Superior temporal gyrus (tissue), 1 donor: ENCODE measurements at regions not wholly inside any gene's neighbourhood (a gene's known extent, or its start where the extent isn't known, plus 50 kb on each side); places are given as distances from the start of the nearest gene placed in this dataset.
"Not testable (repeated sequence)": the region's sequence is repeated elsewhere in the genome, so short reads cannot be mapped to it uniquely, and the experiment has no call there.

Experiments used
- DNase-seq: peaks from one replicate; pipeline ENCODE4 v3.0.0-alpha.2; 2016; ENCODE audit errors: extremely low spot score

GRCh38 chr2:123597988-123598387 lies 427.1 kb upstream of the CNTNAP5 start:
- DNase-seq: no peak

- no peak for DNase-seq
Measured at GRCh38 chr2:123606631-123607030, 418.5 kb upstream of the CNTNAP5 start.

DNA sequence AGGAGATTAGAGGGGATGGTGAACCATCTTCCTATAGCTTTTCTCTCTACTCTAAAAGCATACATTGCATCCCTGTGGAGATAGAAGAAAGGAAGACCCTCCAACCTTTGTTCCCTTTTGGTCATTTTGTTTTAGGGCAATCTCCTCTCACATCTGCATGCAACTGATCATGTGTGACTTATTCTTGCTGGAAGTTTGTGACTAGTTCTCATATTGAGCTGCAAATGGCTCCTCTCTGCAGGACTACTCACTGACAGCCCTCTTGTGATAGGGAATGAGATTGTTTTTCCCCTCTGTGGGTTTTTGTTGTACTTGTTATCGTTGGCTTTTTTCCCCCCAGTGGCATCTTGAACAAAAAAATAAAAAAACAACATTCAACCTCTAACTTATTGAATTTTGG lies 416.0 kb upstream of the CNTNAP5 start:
- DNase-seq: no peak

DNA sequence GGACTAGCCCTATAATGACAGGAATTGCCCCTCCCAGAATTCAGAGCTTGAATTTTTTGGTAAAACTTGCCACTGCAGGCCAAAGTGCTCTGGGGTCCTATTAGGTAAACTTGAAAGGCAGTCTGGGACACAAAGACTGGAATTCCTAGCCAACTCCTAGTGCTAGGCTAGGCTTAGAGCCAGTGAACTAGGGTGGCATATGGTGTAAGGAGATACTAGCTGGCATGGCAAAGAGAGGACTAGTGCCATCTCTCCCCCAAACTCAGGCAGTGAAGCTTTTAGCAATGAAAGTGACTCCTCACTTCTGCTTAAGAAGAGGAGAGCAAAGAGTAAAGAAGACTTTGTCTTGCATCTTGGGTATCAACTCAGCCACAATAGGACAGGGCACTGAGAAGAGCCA lies 410.5 kb upstream of the CNTNAP5 start:
- DNase-seq: no peak

DNA sequence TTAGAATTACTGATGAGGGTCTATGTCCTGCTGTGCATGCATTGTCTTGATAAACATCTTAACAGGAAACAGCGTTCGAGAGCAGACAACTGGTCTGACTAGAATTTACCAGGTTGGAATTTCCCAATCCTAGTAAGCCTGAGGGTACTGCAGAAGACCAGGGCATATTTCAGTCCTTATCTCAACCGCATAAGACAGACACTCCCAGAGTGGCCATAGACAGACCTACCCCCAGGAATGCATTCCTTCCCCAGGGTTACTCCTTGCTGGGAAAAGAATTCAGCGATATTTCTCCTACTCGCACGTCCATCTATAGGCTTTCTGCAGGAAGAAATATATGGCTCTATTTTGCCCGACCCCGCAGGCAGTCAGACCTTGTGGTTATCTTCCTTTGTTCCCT lies 406.4 kb upstream of the CNTNAP5 start:
- DNase-seq: not testable (repeated sequence)

GRCh38 chr2:123624816-123625215 lies 400.3 kb upstream of the CNTNAP5 start:
- no peak for DNase-seq

DNA sequence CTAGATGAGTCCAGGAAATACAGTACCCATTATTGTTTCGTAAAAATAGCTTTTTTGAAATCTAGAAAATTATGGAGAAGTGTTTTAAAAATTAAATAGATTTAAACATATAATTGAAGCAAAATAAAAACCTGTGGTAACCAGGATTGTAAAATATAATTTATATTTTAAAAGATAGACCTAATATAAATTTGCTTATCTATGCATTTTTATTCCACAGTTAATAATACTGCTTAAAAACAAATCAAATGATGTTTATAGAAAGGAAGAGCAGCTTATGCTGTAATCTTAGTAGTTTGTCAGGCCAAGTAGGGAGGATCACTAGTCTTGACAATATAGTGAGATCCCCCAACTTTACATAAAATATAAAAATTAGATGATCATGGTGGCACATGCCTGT lies 388.9 kb upstream of the CNTNAP5 start:
- DNase-seq: no peak

GRCh38 chr2:123640685-123641335 lies 384.3 kb upstream of the CNTNAP5 start:
- no peak for DNase-seq

- no peak for DNase-seq
Measured at GRCh38 chr2:123644053-123644452, 381.0 kb upstream of the CNTNAP5 start.

GRCh38 chr2:123648016-123648415 lies 377.1 kb upstream of the CNTNAP5 start:
- DNase-seq: no peak

- no peak for DNase-seq
Measured at GRCh38 chr2:123648956-123649355, 376.1 kb upstream of the CNTNAP5 start.

DNA sequence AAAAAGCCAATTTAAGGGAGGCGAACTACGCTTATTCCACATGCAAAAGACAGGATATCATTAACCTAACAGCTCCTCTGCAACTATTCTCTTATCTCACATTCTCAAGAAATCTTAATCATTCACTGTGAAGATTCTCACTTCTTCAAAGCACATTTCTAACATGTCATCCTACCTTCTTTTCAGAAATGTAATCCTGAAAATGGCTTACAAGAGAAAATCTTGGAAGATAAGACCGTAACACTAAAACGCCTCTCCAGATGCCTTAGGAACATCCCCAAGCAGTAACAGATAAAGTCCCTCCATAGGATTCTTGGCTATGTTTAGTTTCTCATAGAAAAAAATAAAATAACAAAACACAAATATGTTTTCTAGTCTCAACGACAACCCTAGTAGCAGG lies 373.9 kb upstream of the CNTNAP5 start:
- DNase-seq: no peak

DNA sequence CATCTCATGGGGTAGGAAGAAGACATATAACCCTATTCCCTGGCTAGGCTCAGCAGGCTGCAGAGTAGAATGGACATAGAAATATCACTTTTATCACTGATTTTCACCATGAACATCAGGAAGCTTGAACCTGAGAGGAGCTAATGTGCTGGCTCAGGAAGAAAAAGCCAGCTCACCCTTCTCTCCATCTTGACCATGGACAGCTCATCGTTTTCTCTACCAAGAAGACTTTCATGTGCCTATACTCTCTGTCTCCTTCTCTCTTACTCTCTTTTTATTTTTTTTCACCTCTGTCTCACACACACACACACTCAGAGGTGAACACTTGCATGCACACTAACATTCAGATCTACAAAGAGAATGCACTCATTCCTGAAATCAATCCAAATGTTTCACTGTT lies 372.8 kb upstream of the CNTNAP5 start:
- DNase-seq: no peak

DNA sequence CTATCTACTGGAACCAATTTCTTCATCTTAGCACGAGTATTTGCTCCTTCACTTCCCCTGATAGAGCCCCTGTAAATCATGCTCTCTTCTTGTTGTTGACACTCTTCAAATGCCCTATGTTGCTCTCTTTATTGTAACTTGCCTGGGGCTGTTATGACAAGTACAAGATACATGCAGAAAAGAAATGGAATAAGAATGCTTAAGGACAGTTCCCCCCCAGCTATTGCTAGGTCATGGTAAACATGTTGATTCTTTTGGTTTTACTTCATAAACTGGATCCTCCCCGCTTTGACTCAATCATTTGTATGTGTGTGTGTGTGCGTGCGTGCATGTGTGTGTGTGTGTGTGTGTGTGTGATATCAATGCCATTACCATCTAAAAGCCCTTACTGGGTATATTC lies 368.5 kb upstream of the CNTNAP5 start:
- DNase-seq: no peak

DNA sequence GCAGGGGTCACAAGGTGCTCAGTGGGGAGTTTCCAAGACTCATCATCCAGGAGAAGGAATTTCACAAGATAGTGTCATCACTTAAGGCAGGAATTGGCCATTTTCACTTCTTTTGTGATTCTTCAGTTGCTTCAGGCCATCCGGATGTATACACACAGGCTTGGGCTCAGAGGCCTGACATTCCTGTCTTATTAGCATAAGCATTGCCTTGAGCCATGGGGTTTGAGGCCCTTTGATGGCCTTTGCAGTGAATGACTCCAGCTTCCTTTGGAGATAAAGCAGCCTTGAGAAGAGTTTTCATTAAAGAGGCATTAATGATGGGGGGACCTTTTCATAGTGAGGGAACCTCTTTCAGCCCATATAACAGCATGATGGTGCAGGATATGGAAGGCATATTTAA lies 366.0 kb upstream of the CNTNAP5 start:
- DNase-seq: no peak

GRCh38 chr2:123670286-123670685 lies 354.8 kb upstream of the CNTNAP5 start:
- no peak for DNase-seq

DNA sequence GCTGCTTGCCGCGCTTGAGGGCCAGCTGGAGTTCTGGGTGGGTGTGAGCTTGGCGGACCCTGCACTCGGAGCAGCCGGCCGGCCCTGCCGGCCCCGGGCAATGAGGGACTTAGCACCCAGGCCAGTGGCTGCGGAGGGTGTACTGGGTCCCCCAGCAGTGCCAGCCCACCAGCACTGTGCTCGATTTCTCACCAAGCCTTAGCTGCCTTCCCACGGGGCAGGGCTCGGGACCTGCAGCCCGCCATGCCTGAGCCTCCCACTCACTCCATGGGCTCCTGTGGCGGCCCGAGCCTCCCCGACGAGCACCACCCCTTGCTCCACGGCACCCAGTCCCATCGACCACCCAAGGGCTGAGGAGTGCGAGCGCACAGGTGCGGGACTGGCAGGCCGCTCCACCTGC lies 341.3 kb upstream of the CNTNAP5 start:
- not testable (repeated sequence) for DNase-seq

DNA sequence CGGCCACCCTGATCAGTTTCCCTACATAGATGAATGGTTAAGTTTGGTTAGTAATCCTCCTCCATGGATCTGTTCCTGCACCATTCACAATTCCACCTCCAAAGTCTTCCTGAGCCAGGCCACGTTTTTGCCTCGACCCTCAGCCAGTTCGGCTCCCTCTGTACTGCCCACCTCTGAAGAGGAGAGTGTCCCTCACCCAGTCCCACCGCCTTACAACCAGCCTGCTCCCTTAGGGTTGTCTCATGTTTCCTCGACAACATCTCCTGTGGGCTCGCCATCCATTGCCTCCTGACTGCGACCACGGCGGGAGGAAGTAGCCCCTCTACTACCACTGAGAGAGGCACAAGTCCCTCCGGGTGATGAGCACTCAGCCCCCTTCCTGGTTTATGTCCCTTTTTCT lies 338.0 kb upstream of the CNTNAP5 start:
- DNase-seq: no peak

- no peak for DNase-seq
Measured at GRCh38 chr2:123688231-123688940, 336.7 kb upstream of the CNTNAP5 start.

- no peak for DNase-seq
Measured at GRCh38 chr2:123692121-123692520, 333.0 kb upstream of the CNTNAP5 start.

DNA sequence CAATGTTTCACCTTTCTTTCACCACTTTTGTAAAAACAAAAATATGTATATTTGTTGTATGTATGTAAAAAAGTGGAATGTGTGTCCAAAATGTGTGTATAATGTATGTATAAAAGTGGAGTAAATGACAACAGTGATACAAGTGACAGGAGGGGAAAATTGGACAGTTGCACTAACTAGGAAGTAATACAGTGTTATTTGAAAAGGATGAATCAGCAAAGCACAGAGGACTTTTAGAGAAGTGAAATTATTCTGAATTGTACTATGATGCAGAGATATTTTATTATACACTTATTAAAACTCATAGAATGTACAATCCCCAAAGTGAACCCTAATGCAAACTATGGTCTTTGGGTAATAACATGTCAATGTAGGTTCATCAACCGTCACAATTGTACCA lies 331.3 kb upstream of the CNTNAP5 start:
- DNase-seq: no peak

GRCh38 chr2:123695426-123695825 lies 329.7 kb upstream of the CNTNAP5 start:
- no peak for DNase-seq

DNA sequence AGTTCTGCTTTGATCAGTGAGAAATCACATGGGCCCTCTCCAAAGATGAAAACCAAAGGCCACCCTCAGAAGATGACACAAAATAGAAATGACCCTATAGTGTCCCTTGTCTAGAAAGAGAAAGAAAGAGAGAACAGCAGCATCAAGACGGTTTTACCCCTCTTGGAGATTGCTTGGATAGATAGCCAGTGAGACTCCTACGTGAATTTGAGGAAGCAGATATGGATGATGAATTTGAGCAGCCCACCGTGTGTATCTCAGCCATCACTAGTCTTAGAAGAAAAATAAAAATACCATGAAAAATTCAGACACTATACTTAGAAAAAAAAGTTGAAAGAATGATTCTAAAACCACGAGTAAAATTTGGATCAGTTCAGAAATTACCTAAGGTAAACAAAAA lies 329.1 kb upstream of the CNTNAP5 start:
- DNase-seq: no peak
